HG03571 (cell line): ENCODE measurements at regions not wholly inside any gene's neighbourhood (a gene's known extent, or its start where the extent isn't known, plus 50 kb on each side); places are given as distances from the start of the nearest gene placed in this dataset.
A peak's percentile ranks its signal among the peaks of the same experiment; 100 is the strongest.
"Not testable (repeated sequence)": the region's sequence is repeated elsewhere in the genome, so short reads cannot be mapped to it uniquely, and the experiment has no call there.

Source experiments
- ATAC-seq: cut with Tn5 transposase; IDR thresholded peaks from one replicate; pipeline ENCODE4 v1.9.1; 2021; ENCODE audit not compliant: unreplicated experiment

DNA sequence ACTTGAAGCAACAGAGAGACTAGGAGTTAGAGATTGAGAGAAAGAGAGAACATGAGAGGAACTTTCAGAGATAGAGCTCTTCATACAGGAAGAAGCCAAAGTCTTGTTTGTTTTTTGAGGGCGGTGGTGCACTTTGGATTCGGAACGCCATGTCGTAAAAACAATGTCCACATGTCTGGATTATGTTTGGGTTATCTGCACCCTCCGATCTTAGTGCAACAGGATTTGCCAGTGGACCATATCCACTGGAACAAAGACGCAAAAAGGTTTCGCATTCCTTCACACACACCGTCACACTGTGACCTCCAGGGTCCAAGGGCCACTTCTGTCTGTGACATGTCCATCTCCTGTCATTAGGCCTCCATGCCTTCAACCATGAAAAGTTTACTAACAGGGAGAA, 141.8 kb upstream of the ATP11B start:
- no peak for ATAC-seq

DNA sequence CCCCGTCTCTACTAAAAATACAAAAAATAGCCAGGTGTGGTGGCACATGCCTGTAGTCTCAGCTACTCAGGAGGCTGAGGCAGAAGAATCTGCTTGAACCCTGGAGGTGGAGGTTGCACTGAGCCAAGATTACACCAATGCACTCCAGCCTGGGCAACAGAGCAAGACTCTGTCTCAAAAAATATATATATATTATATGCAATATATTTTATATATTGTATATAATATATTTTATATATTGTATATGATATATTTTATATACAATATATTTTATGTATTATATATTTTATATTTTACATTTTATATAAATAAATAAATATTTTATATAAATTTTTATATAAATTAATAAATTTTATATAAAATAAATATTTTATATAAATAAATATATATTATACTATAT, 140.2 kb upstream of the ATP11B start:
- ATAC-seq, result not testable (repeated sequence)

DNA sequence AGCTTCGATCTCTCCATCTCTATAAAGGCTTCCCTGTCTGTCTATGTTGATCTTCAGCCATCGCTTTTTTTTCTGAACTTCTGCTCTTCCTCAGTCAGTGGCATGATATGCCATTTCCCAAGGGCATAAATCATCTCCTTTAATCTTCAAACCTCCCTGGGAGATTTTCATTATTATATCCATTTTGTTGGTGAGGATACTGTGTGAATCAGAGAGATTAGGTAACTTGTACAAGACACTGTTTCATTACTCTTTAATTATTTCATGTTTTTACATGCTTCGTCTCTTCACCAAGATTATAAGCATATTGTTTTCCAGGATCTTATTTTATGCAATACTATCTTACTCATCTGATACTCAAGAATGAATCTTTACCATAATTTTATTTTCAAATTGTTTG, 124.8 kb upstream of the ATP11B start:
- ATAC-seq, result no peak

DNA sequence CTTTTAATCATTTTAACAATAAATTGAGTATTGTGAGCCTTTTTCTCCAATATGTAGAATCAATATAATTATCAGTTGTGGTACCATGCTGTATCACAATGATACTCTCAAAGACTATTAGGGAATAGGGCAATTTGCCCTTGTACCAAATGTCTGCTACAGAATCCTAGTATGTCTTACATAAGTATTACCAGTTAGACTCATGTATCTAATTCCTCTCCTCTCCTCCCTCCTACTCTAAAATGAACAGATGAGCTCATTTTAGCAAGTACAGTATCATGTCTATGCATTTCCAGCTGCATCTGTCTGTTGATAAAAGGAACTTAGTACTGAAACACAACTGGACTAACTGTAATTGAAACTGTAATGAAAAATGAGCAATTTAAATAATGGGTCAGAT, 124.3 kb upstream of the ATP11B start:
- no peak for ATAC-seq

DNA sequence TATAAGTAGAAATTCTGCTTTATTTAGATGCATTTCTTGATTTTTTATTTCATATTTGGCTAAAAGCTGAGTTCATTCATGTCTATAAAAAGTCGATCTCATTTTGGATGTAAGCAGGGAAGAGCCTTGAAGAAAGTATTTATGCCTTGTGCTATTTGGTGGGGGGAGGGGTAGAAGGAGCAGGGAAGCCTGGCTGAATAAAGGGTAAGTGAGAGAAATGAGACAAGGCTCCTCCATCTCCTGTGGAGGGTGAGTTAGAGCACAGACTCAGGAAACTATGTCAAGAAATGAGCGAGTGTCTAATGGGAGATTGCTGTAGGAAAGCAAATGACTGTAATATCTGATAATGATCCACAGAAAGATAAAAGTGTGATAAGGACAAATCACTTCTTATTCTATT, 121.8 kb upstream of the ATP11B start:
- ATAC-seq, result no peak

DNA sequence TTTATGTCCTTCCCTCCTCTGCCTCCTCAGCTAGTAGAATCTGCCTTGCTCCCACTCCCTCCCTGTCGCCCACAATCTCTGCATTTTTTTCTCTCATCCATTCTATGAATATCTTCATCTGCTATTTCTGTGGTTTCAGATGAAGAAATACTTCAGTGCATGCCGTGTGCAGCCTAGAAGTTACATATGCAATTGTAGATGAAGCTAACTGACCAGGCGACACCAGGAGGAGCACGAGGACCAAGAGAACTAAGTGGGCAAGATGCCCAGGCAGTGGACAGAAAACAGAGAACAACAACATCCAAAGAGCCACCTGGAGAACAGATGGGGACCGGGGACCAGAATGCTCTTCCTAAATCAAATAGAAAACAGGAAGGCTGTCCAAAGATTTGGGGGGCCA, 121.4 kb upstream of the ATP11B start:
- ATAC-seq, result no peak

DNA sequence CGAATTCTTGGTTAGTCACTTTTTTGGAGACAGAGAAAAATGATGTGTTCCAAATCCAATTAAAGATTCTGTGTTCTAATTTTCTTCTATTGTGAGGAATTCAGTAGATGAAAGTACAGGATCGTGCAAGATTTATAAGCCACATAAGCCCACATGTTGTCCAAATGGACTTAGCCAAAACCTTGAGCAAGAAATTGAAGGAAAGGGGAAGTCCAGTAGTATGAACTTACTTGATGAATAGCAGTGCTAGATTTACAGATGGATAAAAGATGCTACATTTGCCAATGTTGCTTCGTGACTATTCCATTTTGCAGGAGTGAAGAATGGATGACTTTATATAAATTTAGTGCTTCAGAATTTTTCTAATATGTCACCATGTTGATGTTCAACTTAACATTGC, 120.0 kb upstream of the ATP11B start:
- ATAC-seq, result no peak

DNA sequence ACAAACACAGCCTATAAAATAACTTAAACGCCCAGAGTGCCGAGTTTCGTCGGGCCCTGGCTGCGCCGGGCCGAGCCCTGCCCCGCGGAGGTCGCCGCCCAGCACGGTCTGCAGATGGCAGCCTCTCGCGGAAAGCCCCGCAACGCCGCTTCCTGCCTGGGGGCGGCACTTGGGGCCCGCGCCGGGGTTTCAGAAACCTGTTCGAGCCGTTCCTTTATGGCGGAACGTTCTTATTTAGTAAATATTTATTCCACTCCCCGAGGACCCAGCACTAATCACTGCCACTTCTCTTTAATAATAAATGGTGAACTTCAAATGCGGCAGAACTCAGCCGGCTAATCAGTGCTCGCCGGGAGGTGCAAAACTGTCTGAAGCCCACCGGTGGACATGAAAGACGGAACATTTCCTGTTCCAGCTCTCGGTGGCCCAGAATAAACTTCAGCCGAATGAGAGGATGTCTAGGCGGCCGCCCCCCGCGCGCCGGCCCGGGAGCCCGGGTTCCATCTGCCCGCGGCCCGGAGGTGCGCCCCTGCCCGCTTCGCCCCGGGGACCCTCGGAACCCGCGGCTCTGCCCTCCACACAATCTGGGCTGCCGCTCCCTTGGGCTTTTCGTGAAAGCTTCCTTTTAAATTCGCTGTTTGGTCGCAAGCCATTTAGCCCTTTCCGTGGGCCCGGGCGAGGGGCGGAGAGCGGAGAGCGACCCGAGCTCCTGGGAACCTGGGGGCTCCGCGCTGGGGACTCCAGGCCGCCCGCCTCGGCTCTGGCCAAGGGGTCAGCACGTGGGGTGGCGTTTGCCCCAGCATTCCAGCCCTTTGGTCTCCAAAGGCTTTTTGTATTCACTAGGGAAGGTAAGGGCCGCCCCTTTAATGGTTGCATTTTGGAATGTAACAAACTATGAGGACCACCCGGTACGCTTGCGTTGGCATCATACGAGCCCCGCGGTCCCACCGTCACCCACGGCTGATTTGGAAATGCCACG, 110.8 kb upstream of the ATP11B start:
- peak; percentile 91 for ATAC-seq

DNA sequence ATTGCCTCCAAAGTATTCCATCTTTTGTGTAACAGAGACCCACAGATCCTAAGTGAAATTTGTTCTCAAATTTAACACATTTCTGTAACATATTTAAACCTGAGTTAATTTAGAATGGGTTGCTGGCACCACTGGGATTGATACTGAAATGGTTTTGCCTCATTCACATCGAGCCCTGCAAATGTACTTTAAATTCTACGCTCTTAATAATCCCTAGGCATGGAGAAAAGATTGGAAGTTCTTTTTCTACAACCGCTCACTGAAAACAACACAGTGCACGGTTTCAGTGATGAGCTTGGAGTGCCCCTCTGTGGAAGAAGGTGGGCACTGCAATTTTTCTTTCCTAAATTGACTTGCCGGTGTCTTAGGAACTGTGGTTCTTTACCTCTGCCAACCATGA, 109.9 kb upstream of the ATP11B start:
- ATAC-seq, result peak; percentile 59

DNA sequence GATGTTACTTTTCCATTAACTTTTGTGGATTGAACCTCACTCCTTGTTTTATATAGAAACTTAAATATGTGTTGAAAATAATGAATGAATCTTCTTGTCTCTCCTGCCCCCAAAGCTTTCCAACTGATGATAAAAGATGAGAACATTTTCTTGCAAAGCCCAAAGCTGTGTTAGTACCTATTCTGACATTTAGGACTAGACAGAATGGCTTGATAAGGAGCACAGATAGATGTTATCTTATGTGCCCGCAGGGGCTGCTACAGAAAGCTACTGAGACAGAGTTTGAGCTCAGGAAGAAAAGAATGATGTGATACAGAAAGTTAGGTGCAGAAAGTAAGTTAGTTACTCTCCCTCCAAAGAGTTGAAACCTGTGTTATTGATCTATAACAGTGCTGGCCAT, 109.4 kb upstream of the ATP11B start:
- ATAC-seq, result no peak

DNA sequence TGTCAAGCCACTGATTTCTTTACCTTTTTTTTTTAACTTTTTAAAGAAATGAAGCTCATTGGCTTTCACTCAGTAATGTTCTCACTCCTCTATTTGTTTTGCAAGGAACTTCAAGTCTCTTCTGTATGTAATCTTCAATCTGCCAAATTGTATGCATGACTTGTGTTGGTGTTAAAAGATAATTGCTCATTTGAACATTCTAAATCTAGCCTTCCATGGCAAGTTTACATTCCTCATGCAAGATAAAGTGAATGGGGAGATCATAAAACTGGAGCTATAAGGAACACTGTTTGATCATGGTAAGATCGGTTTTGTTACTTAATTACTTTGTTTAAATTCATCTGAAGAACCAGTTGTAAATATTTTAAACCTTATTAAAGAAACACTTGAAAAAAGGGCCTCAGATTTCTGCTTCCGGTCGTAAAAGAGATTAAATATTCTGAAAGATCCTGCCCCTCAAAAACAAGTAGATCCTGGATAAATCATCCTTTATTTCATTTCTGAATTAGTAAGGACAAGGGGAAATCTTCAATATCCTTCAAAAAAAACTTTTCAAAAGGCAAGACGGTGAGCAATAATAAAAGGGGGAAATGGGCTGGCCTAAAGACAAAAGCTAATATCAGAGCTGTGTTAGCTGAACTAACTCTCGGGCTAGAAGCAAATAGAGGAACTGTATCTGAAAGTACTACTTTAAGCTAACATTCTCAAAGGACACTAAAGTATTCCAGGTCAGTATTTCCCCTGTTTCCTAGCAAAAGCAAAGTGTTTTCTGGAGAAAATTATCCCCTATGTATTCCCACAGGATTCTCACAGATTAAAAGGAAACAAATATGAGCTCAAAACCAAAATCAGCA, 107.0 kb upstream of the ATP11B start:
- no peak for ATAC-seq

DNA sequence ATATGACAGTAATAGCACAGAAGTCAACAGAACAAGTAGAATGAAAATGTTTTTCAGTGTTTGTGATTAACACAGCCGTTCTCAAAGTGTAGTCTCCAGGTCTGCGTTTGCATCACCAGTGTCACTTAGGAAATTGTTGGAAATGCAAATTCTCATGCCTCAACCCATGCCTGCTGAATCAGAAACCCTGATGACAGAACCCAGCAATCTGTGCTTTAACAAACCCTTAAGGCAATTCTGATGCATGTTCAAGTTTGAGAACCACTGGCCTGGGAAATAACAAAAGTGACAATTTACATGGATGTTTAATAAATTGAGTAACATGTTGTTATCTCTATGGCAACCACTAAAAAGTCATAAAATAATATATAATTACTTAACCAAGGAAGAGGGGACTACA, 103.1 kb upstream of the ATP11B start:
- ATAC-seq, result no peak

DNA sequence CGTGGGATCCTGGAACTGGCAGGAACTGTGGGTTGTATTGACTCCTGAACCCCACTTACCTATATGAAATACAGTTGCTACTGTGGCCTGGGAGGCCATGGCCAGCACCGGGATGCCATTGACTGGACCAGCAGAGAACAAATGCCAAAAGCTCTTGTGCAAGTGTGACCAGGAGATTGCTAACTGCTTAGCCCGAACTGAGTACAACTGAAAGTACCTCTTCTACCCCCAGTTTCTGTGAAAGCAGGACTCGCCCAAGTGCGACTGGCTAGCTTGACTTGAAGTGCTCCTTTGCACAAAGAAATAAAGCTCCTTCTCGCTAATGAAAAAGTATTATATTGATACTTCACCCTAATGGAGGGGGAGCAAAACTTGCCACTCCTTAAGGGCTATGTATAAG, 101.3 kb upstream of the ATP11B start:
- peak; percentile 73 for ATAC-seq

DNA sequence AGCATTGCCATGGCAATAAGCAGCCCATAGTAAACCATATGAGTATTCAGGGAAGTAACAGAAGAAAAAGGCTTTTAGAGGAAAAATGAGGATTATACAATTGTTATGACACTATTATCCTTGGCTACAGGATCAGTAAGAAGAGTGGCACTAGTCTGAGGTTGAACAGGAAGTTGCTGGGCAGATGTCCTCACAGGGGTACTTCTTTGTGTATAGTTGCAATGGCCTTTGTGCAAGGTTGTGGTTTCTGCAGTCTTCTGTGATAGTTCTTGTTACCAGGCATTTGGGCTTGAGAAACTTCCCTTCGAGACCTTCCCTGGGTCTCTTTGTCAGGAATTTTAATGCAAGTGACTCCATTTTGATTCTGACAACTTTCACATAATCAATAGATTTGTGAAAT, 100.6 kb upstream of the ATP11B start:
- ATAC-seq, result no peak

DNA sequence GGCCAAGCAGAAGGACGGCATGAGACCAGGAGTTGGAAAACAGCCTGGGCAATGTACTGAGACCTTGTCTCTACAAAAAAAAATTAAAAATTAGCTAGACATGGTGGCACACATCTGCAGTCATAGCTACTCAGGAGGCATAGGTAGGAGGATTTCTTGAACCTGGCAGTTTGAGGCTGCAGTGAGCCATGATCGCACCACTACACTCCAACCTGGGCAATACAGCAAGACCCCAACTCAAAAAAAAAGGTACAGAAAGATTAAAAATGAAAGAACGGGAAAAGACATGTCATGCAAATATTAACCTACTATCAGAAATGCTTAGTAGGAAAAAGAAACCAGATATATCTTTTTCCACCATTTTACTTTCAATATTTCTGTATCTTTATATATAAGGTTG, 99.6 kb upstream of the ATP11B start:
- no peak for ATAC-seq

DNA sequence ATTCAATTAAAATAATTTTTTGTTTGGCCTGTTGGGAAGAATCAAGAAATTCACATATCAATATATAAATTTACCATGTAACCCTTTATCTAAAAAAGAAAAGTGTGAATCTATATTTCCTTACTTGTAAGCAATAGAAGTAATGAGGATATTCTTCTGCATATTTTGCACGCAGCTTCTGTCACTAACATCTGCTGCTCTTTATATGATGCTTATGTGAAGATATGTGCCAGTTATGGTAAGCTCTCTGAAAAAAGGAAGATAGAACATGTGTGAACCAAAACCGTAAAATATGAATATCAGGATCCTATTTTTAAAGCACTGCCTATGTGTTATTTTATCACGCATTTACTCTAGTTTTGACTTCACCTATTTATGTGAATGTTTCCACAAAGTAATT, 96.4 kb upstream of the ATP11B start:
- no peak for ATAC-seq

DNA sequence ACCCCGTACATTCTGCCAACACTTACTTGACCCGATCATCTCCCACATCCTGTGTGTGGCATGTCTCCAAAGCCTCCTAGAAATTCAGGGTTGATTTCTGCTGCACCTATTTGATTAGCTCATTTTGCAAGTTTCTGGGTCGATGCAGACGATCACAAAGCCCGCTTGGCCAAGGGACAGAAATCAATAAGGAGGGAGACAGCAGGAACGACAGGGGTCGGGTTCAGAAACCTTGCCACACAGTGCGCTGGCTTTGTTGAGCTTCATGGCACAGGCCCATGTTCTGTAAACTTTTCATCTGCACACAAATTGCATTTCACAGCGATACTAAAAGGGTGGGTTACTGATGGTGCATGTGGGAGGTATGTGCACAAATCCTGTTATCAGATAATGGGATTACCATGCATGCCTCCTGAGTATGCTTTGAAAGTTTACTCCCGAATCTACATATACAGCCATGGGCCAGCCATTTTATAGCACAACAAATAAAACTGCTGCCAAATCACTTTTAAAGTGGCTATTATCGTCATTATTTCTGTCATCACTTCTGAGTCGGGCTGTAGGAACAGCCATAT, 95.9 kb upstream of the ATP11B start:
- no peak for ATAC-seq

DNA sequence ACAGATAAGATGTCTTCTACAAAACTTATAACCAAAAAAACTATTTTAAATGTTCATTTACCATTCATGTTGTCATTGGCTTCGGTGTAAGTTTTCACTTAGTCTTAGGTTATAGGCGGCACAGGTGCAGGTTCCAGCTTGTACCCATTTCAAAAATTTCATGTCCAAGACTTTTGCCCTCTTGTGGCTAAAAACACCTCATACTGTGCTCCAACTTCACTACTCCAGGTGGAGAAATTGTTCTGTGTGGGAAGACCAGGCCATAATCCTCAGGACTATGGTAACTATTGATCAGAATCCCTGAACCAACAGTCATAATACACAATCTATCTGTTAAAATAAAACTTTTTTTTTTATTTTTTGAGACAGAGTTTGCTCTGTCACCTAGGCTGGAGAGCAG, 95.2 kb upstream of the ATP11B start:
- no peak for ATAC-seq

DNA sequence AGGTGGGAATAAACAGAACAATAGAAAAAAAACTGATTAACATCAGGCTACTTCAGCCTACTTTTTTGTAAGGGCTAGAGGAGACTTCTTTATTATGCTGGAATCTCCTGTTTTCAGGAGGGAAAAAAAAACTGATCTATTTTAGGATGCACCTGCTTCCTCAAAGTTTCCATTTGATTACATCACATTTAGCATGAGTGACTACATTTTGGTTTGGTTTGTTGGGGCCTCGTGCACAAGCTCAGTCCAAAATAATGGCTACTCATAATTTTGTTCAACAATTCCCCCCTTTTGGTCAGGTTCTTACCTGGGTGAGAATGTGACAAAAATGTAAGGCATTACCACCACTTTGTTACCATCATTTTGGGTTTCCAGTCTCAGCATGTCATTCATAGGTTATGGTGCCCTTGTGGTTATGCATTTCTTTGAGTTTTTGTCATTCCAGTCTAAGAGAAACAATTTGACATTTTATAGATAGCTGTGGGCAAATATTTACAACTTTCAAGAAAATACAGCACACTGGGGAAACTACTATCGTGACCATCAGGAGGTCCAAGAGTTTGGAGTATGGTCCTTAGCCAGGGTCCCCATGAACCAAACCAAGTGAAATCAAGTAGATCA, 93.6 kb upstream of the ATP11B start:
- ATAC-seq, result no peak

DNA sequence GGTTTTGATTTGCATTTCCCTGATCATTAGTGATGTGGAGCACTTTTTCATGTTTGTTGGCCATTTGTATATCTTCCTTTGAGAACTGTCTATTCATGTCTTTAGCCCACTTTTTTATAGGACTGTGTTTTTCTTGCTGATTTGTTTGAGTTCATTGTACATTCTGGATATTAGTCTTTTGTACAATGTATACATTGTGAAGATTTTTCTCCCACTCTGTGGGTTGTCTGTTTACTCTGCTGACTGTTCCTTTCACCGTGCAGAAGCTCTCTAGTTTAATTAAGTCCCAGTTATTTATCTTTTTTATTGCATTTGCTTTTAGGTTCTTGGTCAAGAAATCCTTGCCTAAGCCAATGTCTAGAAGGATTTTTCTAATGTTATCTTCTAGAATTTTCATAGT, 91.1 kb upstream of the ATP11B start:
- no peak for ATAC-seq

DNA sequence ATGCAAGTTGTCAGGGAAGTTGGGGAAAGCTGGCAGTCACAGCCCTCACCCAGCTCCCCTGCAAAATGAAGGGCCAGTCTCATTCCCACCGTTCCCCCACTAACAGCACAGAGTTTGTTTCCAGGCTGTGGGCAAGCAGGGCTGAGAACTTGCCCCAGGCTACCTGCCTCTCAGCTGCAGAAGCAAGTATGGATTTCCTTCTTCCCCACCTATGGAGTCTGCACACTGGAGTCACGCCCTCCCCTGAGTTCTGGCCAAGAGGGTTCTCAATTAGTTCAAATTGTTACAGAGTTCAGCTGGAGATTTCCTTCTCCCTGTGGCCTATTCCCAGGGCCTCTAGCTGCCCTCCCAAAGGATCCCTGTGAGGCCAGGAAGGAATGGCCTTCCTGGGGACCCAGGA, 90.1 kb upstream of the ATP11B start:
- no peak for ATAC-seq
